ENCODE measurements at regions not wholly inside any gene's neighbourhood (a gene's known extent, or its start where the extent isn't known, plus 50 kb on each side); places are given as distances from the start of the nearest gene placed in this dataset.
A peak's percentile ranks its signal among the peaks of the same experiment; 100 is the strongest.

DNA sequence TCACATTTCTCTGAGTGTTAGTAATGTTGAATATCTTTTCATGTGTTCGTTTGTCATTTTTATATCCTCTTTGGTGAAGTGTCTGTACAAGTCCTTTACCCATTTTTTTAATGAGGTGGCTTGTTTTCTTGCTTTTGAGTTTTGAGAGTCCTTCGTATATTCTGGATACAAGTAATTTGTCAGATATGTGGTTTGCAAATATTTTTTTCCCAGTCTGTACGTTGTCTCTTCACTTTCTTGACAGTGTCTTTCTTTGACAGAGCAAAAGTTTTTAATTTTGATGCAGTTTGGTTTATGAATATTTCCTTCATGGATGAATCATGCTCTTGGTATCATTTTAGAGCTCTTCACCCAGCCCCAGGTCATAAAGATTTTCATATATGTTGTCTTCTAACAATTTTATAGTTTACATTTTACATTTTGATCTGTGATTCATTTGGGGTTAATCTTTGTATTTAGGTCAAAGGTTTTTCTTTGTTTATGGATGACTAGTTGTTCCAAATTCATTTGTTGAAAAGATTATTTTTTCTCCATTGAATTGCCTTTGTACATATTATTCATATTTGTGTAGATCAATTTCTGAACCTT is 152.5 kb downstream of the MRPL14 start:
- no peak for DNase-seq (ENCODE audit: low read depth)
- TF ChIP-seq CTCF (IDR thresholded peaks at IDR 0.05; ENCODE audit: control insufficient read depth, insufficient read depth, low read depth, low read length, missing control alignments) = no peak
- H3K4me3 ChIP-seq (ENCODE audit: control insufficient read depth, low read depth, low read length) = no peak overlapping the region

DNA sequence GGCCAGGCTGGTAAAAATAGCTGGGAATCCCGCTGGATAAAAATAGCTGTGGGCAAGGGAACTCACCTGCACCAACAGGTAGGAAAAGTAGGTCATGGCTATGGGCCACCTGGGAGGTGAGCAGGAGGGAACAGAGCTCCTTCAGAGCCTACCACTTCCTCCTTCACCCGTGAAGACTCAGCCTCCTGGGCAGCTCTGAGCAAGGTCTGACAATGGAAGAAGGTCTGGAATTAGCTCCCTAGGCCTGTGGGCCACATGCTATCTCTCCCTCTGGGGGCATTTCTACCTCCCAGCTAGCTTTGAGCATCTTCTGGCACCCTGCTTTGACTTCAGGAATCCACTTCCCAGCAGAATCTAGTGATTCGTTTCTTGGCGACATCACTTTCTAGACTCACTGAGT is 153.9 kb downstream of the MRPL14 start:
- DNase-seq (ENCODE audit: low read depth) = no peak
- no peak overlapping the region for H3K4me3 ChIP-seq (ENCODE audit: control insufficient read depth, low read depth, low read length)

DNA sequence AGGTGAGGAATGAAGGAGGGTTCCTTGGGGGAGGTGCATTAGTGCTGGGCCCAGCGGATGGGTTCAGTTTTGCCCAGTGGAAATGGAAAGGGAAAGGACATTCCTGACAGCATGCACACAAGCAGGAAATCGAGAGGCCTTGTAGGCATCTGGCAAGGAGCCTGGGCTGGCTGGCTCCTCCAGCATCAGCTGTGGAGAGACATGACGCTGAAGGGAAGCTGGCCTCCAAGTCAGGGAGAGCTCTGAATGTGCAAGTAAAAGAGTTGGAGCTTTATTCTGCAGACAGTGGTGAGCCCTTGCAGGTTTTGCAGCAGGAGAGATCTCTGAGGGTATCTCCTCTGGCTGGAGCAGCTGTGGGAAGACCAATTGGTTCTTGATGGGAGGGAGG is 154.3 kb downstream of the MRPL14 start:
- no peak overlapping the region for H3K4me3 ChIP-seq (ENCODE audit: control insufficient read depth, low read depth, low read length)
- peak; percentile 78 for DNase-seq (ENCODE audit: low read depth)
- no peak for TF ChIP-seq CTCF (IDR thresholded peaks at IDR 0.05; ENCODE audit: control insufficient read depth, insufficient read depth, low read depth, low read length, missing control alignments)

More for the DNA sequence above, 153.9 kb downstream of the MRPL14 start:
- TF ChIP-seq CTCF (IDR thresholded peaks at IDR 0.05; ENCODE audit: control insufficient read depth, insufficient read depth, low read depth, low read length, missing control alignments) = no peak

GRCh38 chr6:43972179-43972912 is 154.9 kb downstream of the MRPL14 start:
- no peak overlapping the region for H3K4me3 ChIP-seq (ENCODE audit: control insufficient read depth, low read depth, low read length)
- no peak for TF ChIP-seq CTCF (IDR thresholded peaks at IDR 0.05; ENCODE audit: control insufficient read depth, insufficient read depth, low read depth, low read length, missing control alignments)
- DNase-seq (ENCODE audit: low read depth) = no peak

- no peak for DNase-seq (ENCODE audit: low read depth)
- no peak for TF ChIP-seq CTCF (IDR thresholded peaks at IDR 0.05; ENCODE audit: control insufficient read depth, insufficient read depth, low read depth, low read length, missing control alignments)
Measured at GRCh38 chr6:43971776-43972126, 155.5 kb downstream of the MRPL14 start.

DNA sequence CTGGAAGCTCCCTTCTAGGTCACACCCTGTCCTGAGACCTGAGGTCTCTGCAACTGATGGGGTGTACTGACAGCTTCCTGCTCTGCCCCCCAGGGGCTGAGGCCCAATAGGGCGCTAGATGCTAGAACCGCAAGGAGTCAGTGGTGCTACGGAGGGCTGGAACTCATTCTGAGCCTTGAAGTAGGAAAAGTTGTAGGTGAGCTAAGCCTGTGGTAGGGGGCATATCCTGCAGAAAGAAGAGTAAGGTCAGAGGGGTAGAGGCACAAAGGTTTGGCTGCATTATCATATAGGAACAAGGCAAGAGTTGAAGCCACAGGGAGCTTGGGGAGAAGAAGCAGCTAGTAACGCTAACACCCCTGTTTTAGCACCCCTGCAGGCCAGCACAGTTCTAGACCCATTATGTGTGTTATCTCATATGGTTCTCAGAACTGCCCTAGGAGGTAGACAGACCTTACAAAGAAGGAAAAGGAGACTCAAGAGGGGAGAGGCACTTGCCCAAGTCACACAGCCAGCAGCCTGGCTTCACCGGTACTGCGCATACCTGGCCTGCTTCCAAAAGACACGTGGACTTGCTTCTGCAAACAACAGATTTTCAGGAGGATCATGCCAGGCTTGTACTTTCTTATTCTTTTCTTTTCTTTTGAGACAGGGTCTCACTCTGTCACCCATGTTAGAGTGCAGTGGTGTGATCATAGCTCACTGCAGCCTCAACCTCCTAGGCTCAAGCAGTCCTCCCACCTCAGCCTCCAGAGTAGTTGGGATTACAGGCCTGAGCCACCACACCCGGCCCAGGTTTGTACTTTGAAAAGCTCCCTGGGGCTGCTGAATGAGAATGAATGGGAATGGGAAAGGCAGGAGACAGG is 156.1 kb downstream of the MRPL14 start:
- DNase-seq (ENCODE audit: low read depth) = no peak
- H3K4me3 ChIP-seq (ENCODE audit: control insufficient read depth, low read depth, low read length) = no peak overlapping the region
- TF ChIP-seq CTCF (IDR thresholded peaks at IDR 0.05; ENCODE audit: control insufficient read depth, insufficient read depth, low read depth, low read length, missing control alignments) = no peak

More at GRCh38 chr6:43971776-43972126, 155.5 kb downstream of the MRPL14 start:
- H3K4me3 ChIP-seq (ENCODE audit: control insufficient read depth, low read depth, low read length) = no peak overlapping the region
